Skin of body (tissue), 1 donor: ENCODE measurements at regions not wholly inside any gene's neighbourhood (a gene's known extent, or its start where the extent isn't known, plus 50 kb on each side); places are given as distances from the start of the nearest gene placed in this dataset.
"Not testable (repeated sequence)": the region's sequence is repeated elsewhere in the genome, so short reads cannot be mapped to it uniquely, and the experiment has no call there.

ENCODE experiments used
- DNase-seq: peaks from one replicate; lab custom pipeline; 2025; lab: John Stamatoyannopoulos, UW

GRCh38 chr9:117649126-117649525 is 55.1 kb upstream of the TLR4 start:
- DNase-seq: no peak

GRCh38 chr9:117644932-117645636 is 59.1 kb upstream of the TLR4 start:
- DNase-seq: no peak

- DNase-seq: peak; percentile 46
Observed at GRCh38 chr9:117644133-117644931, 59.9 kb upstream of the TLR4 start.

- DNase-seq: no peak
Observed at GRCh38 chr9:117643288-117643654, 60.9 kb upstream of the TLR4 start.

- not testable (repeated sequence) for DNase-seq
Observed at GRCh38 chr9:117642571-117643287, 61.5 kb upstream of the TLR4 start.

- DNase-seq: no peak
Observed at GRCh38 chr9:117636681-117637080, 67.5 kb upstream of the TLR4 start.

GRCh38 chr9:117625154-117625553 is 79.0 kb upstream of the TLR4 start:
- DNase-seq: no peak

DNA sequence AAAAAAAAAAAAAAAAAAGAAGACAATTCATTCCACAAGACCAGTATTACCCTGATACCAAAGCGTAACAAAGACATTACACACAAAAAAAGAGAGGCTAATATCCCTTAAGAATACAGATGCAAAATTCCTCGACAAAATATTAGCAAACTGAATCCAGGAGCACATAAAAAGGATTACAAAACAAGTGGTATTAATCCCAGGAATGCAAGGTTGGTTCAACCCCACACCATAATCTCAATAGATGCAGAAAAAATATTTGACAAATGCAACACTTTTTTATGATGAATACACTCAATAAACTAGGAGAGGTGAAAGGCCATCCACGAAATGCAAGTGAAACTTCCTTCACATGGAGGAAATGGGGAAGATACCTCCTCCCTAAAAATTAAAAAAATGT is 80.1 kb upstream of the TLR4 start:
- no peak for DNase-seq

- DNase-seq: no peak
Observed at GRCh38 chr9:117622347-117622746, 81.9 kb upstream of the TLR4 start.

DNA sequence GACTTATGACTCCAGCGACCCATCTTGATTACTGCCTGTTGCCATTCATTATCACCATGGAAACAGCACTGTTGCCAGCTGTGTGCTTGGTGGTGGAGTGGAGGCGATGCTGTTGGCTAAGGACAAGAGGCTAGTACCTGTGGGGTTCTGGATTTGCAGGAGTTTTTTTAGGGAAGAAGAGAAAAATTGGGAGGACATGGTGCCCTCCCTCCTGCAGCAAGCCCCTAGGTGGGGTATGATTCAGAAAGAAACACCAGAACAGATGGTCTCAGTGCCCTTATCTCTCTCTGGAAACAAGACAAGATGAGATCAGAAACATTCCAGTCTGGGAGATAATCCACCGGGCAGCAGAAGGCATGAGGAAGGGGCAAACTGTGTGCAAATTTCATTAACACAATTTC is 87.8 kb upstream of the TLR4 start:
- DNase-seq: no peak

- DNase-seq: no peak
Observed at GRCh38 chr9:117612317-117612716, 91.9 kb upstream of the TLR4 start.

GRCh38 chr9:117597977-117598376 is 106.2 kb upstream of the TLR4 start:
- no peak for DNase-seq

DNA sequence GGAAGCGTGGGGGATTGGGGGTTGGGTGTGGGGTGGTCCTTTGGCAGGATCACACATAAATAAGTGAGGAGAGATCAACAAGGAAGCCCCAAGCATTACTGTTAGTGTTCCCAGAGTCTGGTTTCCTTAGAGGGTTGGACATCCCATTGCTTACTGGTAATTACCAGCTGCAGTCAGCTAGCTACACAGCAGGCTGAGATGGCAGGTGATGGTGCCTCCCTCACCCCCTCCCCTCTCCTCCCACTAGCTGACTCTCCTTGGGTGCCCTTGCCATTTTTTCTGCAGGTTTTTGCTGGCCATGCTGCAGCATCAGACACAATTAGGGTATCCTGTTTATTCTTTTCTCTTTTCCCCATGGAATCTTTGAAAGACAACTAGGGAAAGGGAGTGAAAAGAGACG is 107.5 kb upstream of the TLR4 start:
- no peak for DNase-seq

DNA sequence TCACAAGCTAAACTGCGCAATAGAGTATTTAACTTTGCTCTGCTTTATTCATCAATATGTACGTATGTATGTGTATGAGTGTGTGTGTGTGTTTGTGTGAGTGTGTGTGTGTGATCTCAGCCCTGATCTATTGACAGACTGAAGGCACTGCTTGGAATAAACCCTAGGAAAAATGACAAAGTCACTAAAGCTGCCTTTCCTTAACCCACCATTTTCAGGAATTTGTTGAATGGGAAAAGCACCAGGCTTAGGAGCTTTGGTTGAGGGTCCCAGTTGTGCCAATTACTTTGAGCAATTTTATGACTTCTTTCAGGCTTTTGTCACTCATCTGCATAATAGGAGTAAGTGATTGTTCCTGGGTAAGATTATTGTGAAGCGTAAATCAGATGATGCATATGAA is 108.6 kb upstream of the TLR4 start:
- DNase-seq: no peak

GRCh38 chr9:117587263-117587662 is 116.9 kb upstream of the TLR4 start:
- no peak for DNase-seq

GRCh38 chr9:117574099-117574498 is 130.1 kb upstream of the TLR4 start:
- DNase-seq: no peak

- no peak for DNase-seq
Observed at GRCh38 chr9:117564839-117565238, 139.4 kb upstream of the TLR4 start.

- no peak for DNase-seq
Observed at GRCh38 chr9:117561761-117562160, 142.4 kb upstream of the TLR4 start.

DNA sequence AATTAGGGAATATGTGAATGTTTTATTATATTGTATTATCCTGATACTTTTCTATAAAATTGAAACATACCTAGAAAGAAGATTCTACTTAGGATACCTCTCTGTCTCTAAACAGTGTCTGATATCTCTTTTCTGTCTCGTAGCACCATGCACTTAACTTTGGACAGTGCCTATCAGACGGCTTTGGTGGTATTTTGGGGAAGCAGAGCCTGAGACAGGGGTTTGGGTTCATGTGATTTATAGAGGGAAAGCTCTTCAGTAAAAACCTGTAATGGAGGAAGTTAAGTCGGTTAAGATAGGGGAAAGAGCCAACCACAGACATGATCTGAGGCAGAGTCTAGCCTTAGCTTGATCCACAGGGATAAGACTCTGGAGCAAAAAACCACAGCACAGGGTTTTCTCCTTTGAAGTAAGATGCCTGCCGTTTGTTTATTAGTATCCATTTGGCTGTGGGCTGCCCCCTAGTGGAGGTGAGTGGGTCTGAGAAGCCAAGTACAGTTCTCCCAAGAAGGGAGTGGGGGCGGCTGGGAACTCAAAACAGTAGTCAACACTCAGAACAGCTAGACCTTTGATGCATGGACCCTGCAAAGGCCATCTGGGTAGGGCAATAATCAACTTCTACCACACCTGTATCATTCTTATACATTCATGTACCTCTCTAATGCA is 141.2 kb upstream of the ASTN2 start:
- no peak for DNase-seq

- DNase-seq: no peak
Observed at GRCh38 chr9:117552811-117553210, 138.0 kb upstream of the ASTN2 start.

DNA sequence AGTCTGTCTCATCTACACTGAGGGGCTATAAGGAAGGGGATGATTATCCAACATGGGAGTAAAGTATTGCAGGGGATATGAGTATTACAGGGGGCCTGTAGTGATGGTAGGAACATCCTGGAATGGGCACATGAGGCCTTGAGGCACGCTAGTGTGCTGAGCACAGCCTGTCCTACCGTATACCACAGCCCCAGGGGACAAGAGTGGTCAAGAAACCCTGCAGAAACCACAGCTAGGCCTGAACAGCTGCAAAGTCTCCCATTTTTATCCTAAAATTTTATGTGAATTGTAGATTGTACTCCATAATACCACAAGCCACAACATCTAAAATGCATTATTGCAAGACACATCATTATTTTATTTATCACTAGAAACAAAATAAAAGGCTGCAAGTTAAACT is 136.3 kb upstream of the ASTN2 start:
- no peak for DNase-seq

DNA sequence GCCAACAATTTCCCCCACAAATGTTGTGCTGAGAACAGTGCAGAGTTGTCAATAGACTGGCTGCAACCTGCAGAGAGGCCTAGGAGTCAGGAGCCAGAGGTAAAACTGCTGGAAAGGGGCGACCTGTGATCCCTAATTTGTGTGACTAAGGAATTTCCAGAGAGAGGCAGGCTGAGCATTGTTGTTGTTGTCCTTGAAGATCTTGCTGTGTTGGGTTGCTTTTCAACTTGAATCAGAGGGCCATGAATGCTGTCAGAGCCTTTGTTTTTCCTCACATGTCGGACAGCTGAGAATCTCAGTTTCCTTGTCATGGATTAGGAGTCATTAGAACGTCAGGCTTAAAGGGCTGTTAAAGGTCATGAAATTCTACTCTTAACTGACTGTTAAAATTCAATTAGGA is 134.6 kb upstream of the ASTN2 start:
- DNase-seq: no peak
